OCI-LY7 (cell line): ENCODE measurements at regions not wholly inside any gene's neighbourhood (a gene's known extent, or its start where the extent isn't known, plus 50 kb on each side); places are given as distances from the start of the nearest gene placed in this dataset.

Experiments
- BruUV-seq: library from RNA; stranded (reverse); fragments of 400-500 nt; replicated peaks from 2 replicates; lab custom pipeline; 2021; lab: Mats Ljungman, UMichigan
- CTCF ChIA-PET: fragments of 300-600 bp; sonication (Branson Sonifier 250); formaldehyde crosslinking; loops from one replicate; lab custom pipeline; 2022; ENCODE audit warnings: antibody characterized with exemption; ENCODE audit not compliant: unreplicated experiment; lab: Charles Lee
- POLR2A ChIA-PET: fragments of 300-600 bp; sonication (Branson Sonifier 250); formaldehyde crosslinking; loops from one replicate; lab custom pipeline; 2022; ENCODE audit warnings: antibody characterized with exemption; lab: Charles Lee
- DNase-seq: peaks from one replicate; pipeline ENCODE4 v3.0.0-alpha.2; 2015; ENCODE audit warnings: low spot score
- H2AFZ ChIP-seq: fragments of 200-600 bp; sonication (generic), shearing (Covaris generic); 2 replicates; pipeline ENCODE4 v1.6.1; 2014; ENCODE audit warnings: mild to moderate bottlenecking, antibody characterized with exemption, low read length, moderate library complexity
- H3K27ac ChIP-seq: fragments of 200-600 bp; sonication (generic); 2 replicates; pipeline ENCODE4 v1.5.1; 2014; ENCODE audit warnings: mixed run types, low read depth, mild to moderate bottlenecking, moderate library complexity, low read length, inconsistent platforms; ENCODE audit not compliant: poor library complexity, severe bottlenecking
- H3K36me3 ChIP-seq: fragments of 200-600 bp; sonication (generic); 2 replicates; pipeline ENCODE4 v1.6.1; 2014; ENCODE audit warnings: mild to moderate bottlenecking, antibody characterized with exemption, low read length, moderate library complexity, mixed read lengths; ENCODE audit not compliant: insufficient read depth
- H3K4me1 ChIP-seq: fragments of 200-600 bp; sonication (generic); 2 replicates; pipeline ENCODE4 v1.5.1; 2014; ENCODE audit warnings: mild to moderate bottlenecking, low read length; ENCODE audit not compliant: insufficient read depth, poor library complexity, severe bottlenecking
- H3K4me2 ChIP-seq: fragments of 200-600 bp; sonication (generic); 2 replicates; pipeline ENCODE4 v1.6.1; 2014; ENCODE audit warnings: mild to moderate bottlenecking, low read length
- H3K4me3 ChIP-seq: fragments of 200-600 bp; sonication (generic); 2 replicates; pipeline ENCODE4 v1.5.1; 2014; ENCODE audit warnings: mild to moderate bottlenecking, low read depth, low read length; ENCODE audit not compliant: poor library complexity, severe bottlenecking
- H3K79me2 ChIP-seq: fragments of 200-600 bp; sonication (generic); 2 replicates; pipeline ENCODE4 v1.6.1; 2016; ENCODE audit warnings: low read depth, mild to moderate bottlenecking, low read length, moderate library complexity, mixed read lengths; ENCODE audit not compliant: insufficient read depth
- H3K9me2 ChIP-seq: fragments of 200-600 bp; sonication (generic); 2 replicates; pipeline ENCODE4 v1.6.1; 2016; ENCODE audit warnings: mild to moderate bottlenecking, low read length, mixed read lengths; ENCODE audit not compliant: insufficient read depth
- H3K9me3 ChIP-seq: fragments of 200-600 bp; sonication (generic); 2 replicates; pipeline ENCODE4 v1.6.1; 2014; ENCODE audit warnings: mild to moderate bottlenecking, mixed run types, low read length, mixed read lengths
- H4K20me1 ChIP-seq: fragments of 200-600 bp; sonication (generic); 2 replicates; pipeline ENCODE4 v1.6.1; 2014; ENCODE audit warnings: mild to moderate bottlenecking, antibody characterized with exemption, low read length, moderate library complexity, mixed read lengths; ENCODE audit not compliant: insufficient read depth
- EZH2phosphoT487 ChIP-seq: fragments of 200-600 bp; sonication (generic); IDR thresholded peaks from 2 replicates; pipeline ENCODE4 v1.6.1; 2018; ENCODE audit warnings: low read depth, borderline replicate concordance, mild to moderate bottlenecking, mixed run types, antibody characterized with exemption, low read length, moderate library complexity, mixed read lengths
- intact Hi-C: fragments of 100-400 bp; cut with micrococcal nuclease; formaldehyde crosslinking; loops from one replicate; pipeline ENCODE4 v1.10.0; 2022; ENCODE audit not compliant: unreplicated experiment
- TF ChIP-seq, protein P1 (sequence below): fragments of 200-600 bp; sonication (generic); conservative IDR thresholded peaks from 2 replicates; pipeline ENCODE4 v1.5.1; 2014; ENCODE audit warnings: mild to moderate bottlenecking, antibody characterized with exemption, low read length, moderate library complexity, mixed read lengths

DNA sequence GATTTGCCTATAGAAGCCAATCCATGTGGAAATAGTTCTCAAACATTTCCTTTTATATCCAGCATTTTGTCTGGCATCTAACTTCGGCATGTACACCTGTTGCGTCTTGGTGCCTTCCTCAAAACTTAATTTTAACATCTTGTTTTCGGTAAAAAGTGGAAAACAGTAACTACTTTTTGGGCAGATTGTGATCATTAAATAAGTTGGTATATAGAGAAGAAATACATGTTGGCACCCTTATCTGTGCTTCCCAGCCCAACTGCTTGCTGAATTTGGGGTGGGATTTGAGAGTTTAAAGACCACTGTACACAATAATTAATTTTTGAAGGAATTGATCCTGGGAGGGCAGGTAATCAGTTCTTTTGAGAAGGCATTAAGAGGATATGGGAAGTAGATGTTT is 566.8 kb downstream of the PDCD6IP start:
- no TSS peak for BruUV-seq

DNA sequence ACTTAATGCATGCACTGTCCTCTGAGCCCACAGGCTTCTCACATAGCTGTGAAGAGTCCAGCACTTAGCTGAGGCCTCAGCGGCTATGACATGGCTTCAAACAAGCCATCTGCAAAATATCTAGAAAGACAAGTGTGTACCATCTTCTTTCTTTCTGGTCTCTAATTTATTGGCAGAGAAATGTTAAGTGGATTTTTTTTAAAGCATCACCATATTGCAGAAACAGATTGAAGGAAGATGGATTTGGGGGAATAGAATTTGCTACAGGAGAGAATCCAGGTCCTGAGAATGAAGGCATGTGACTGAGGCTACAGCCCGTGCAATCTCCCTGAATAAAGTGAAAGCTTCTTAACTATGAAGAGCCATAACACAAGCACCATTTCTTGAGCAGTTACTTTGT is 567.3 kb downstream of the PDCD6IP start:
- Histone ChIP-seq H3K4me1 (no peaks in the 10 kb centered on the region), H2AFZ (no peak overlapping the region), H3K9me2 (no peaks in the 10 kb centered on the region), H3K4me3 (no peak overlapping the region), H3K9me3 (no peaks in the 10 kb centered on the region), H3K36me3 (no peaks in the 10 kb centered on the region), H4K20me1 (no peaks in the 10 kb centered on the region), H3K27ac (no peak overlapping the region), H3K79me2 (no peaks in the 10 kb centered on the region), H3K4me2 (no peak overlapping the region)
- intact Hi-C loops: no loop called here
- no TSS peak for BruUV-seq
- no peak for DNase-seq
- ChIA-PET CTCF (no interaction called here), POLR2A (interaction anchor here (0.8 kb wide), 1 partner anchor 30 kb away, joined by 5 read pairs; no protein-coding TSS in a partner anchor)
- TF ChIP-seq, protein P1, sequence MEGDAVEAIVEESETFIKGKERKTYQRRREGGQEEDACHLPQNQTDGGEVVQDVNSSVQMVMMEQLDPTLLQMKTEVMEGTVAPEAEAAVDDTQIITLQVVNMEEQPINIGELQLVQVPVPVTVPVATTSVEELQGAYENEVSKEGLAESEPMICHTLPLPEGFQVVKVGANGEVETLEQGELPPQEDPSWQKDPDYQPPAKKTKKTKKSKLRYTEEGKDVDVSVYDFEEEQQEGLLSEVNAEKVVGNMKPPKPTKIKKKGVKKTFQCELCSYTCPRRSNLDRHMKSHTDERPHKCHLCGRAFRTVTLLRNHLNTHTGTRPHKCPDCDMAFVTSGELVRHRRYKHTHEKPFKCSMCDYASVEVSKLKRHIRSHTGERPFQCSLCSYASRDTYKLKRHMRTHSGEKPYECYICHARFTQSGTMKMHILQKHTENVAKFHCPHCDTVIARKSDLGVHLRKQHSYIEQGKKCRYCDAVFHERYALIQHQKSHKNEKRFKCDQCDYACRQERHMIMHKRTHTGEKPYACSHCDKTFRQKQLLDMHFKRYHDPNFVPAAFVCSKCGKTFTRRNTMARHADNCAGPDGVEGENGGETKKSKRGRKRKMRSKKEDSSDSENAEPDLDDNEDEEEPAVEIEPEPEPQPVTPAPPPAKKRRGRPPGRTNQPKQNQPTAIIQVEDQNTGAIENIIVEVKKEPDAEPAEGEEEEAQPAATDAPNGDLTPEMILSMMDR: no peak
- TF ChIP-seq EZH2phosphoT487: no peak

More for the DNA sequence above, 566.8 kb downstream of the PDCD6IP start:
- H4K20me1 ChIP-seq: no peaks in the 10 kb centered on the region
- no peak overlapping the region for H3K4me2 ChIP-seq
- no peak for DNase-seq
- no peaks in the 10 kb centered on the region for H3K79me2 ChIP-seq
- no peaks in the 10 kb centered on the region for H3K9me3 ChIP-seq
- no peak overlapping the region for H3K4me3 ChIP-seq
- intact Hi-C loops: no loop called here
- TF ChIP-seq, protein P1: no peak
- TF ChIP-seq EZH2phosphoT487: no peak
- ChIA-PET POLR2A (no interaction called here), CTCF (no interaction called here)
- no peaks in the 10 kb centered on the region for H3K4me1 ChIP-seq
- H3K27ac ChIP-seq: no peak overlapping the region
- no peaks in the 10 kb centered on the region for H3K36me3 ChIP-seq
- H3K9me2 ChIP-seq: no peaks in the 10 kb centered on the region
- H2AFZ ChIP-seq: no peak overlapping the region

DNA sequence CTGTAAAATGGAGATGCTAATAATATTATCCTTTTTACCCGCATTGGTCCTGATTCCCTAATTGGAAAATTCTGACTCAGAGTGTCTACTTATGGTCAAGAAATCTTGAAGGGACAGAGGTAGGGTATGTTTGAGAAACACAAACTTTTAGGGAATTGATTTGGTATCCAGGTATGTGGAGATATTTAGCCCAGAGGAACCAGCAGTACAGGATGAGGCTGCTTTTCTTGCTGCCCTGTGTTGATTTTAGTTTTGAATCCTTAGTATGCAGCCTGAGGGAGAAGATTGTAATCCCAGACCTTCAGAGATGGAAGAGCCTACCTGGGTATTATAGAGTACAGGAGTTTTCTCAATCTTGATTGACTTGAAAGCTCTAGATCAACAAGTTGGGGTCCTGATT is 569.1 kb downstream of the PDCD6IP start:
- POLR2A ChIA-PET: no interaction called here
- no peaks in the 10 kb centered on the region for H3K79me2 ChIP-seq
- BruUV-seq: no TSS peak
- H3K9me3 ChIP-seq: no peaks in the 10 kb centered on the region
- no peak overlapping the region for H2AFZ ChIP-seq
- H3K4me2 ChIP-seq: no peak overlapping the region
- H4K20me1 ChIP-seq: no peaks in the 10 kb centered on the region
- H3K36me3 ChIP-seq: no peaks in the 10 kb centered on the region
- no peak for DNase-seq
- CTCF ChIA-PET: no interaction called here
- H3K4me1 ChIP-seq: no peaks in the 10 kb centered on the region
- intact Hi-C loops: no loop called here
- H3K27ac ChIP-seq: no peak overlapping the region
- H3K4me3 ChIP-seq: no peak overlapping the region
- no peak for TF ChIP-seq EZH2phosphoT487
- no peaks in the 10 kb centered on the region for H3K9me2 ChIP-seq
